ENCODE measurements at regions not wholly inside any gene's neighbourhood (a gene's known extent, or its start where the extent isn't known, plus 50 kb on each side); places are given as distances from the start of the nearest gene placed in this dataset.

DNA sequence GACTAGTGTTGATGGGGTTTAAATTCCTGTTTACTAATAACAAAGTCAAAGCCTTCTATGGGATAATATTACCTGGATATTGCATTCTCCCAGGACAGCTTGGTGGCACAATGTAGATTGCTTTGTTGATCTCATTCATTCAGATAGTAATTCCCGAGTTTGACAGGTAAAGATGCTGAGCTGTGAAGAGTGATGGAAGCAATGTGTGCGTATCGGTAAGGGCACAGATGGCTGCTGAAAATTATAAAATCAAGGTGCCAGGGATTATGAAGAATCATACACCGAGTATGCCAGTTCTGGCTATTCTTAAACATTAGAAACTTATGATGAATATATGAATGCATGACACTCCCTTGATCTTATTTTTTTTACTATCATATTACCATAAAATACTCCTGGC is 100.6 kb upstream of the CNTNAP4 start:
- TF ChIP-seq, protein P1, sequence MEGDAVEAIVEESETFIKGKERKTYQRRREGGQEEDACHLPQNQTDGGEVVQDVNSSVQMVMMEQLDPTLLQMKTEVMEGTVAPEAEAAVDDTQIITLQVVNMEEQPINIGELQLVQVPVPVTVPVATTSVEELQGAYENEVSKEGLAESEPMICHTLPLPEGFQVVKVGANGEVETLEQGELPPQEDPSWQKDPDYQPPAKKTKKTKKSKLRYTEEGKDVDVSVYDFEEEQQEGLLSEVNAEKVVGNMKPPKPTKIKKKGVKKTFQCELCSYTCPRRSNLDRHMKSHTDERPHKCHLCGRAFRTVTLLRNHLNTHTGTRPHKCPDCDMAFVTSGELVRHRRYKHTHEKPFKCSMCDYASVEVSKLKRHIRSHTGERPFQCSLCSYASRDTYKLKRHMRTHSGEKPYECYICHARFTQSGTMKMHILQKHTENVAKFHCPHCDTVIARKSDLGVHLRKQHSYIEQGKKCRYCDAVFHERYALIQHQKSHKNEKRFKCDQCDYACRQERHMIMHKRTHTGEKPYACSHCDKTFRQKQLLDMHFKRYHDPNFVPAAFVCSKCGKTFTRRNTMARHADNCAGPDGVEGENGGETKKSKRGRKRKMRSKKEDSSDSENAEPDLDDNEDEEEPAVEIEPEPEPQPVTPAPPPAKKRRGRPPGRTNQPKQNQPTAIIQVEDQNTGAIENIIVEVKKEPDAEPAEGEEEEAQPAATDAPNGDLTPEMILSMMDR (conservative IDR thresholded peaks at IDR 0.05) = no peak
- no peak overlapping the region for H3K27ac ChIP-seq (ENCODE audit: low read depth, low read length)
- no peak for DNase-seq
- no peaks in the 10 kb centered on the region for H3K36me3 ChIP-seq (ENCODE audit: control insufficient read depth, insufficient read depth, low read length)
- H3K9ac ChIP-seq (ENCODE audit: extremely low read depth, low read length, poor library complexity, severe bottlenecking) = no peak overlapping the region
- H3K9me3 ChIP-seq (ENCODE audit: control insufficient read depth, low read length) = peaks cover 7% of the 10 kb centered on the region
- Mint-ChIP-seq H3K4me1 (no peaks in the 10 kb centered on the region), H3K9me3 (peaks cover 12% of the 10 kb centered on the region), H3K4me3 (no peak overlapping the region), H3K36me3 (ENCODE audit: low read depth) (no peaks in the 10 kb centered on the region), H3K27ac (no peak overlapping the region), H3K27me3 (ENCODE audit: insufficient read depth) (no peaks in the 10 kb centered on the region)
- no peak overlapping the region for H3K4me3 ChIP-seq (ENCODE audit: low read length)
- H3K4me1 ChIP-seq (ENCODE audit: control insufficient read depth, insufficient read depth, low read length) = no peaks in the 10 kb centered on the region
- WGBS, 2 experiments (ENCODE audit: insufficient coverage in 1 of 2, insufficient read length in 1 of 2) = 85 to 95% methylated on average over 3 to 4 of the region's 4 CpGs
- no peaks in the 10 kb centered on the region for H3K27me3 ChIP-seq (ENCODE audit: control insufficient read depth, insufficient read depth, low read length, poor library complexity, severe bottlenecking)

DNA sequence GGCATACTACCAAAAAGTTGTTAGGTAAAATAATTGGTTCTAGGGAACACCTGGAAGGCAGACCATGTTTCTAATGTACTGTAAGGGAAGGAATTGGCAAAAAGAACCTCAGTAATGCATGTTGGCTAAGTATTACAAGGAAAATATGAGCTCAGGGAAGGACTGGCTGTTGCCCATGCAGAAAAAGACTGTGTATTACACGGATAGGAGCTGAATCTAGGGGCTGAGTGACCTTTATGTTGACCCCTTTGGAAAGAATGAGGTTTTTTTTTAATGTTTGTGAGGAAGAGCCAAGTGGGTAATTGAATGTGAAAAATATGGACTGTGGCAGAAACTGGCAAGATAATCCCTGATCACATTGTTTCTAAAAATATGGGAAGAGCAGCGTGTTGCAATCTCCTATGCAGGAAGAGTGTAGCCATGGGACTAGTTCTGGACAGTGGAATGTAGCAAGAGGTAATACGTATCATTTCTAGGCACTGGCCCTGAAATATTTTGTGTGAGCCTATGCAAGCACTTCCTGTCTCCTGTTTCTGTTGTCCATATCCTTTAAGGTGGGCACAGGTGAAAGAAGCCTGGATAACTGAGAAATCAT is 95.1 kb upstream of the CNTNAP4 start:
- TF ChIP-seq, protein P1 (conservative IDR thresholded peaks at IDR 0.05) = no peak
- no peaks in the 10 kb centered on the region for H3K4me1 ChIP-seq (ENCODE audit: control insufficient read depth, insufficient read depth, low read length)
- no peak overlapping the region for H3K4me3 Mint-ChIP-seq
- H3K4me3 ChIP-seq (ENCODE audit: low read length) = no peak overlapping the region
- peaks cover 4% of the 10 kb centered on the region for H3K4me1 Mint-ChIP-seq
- H3K27ac Mint-ChIP-seq = no peak overlapping the region
- no peak overlapping the region for H3K27ac ChIP-seq (ENCODE audit: low read depth, low read length)
- no peaks in the 10 kb centered on the region for H3K27me3 ChIP-seq (ENCODE audit: control insufficient read depth, insufficient read depth, low read length, poor library complexity, severe bottlenecking)
- no peaks in the 10 kb centered on the region for H3K36me3 ChIP-seq (ENCODE audit: control insufficient read depth, insufficient read depth, low read length)
- no peaks in the 10 kb centered on the region for H3K36me3 Mint-ChIP-seq (ENCODE audit: low read depth)
- peaks cover 11% of the 10 kb centered on the region for H3K9me3 Mint-ChIP-seq
- no peak for DNase-seq
- H3K27me3 Mint-ChIP-seq (ENCODE audit: insufficient read depth) = no peaks in the 10 kb centered on the region
- WGBS, 2 experiments (ENCODE audit: insufficient coverage in 1 of 2, insufficient read length in 1 of 2) = 84 to 89% methylated on average over 3 of the region's 3 CpGs
- H3K9ac ChIP-seq (ENCODE audit: extremely low read depth, low read length, poor library complexity, severe bottlenecking) = no peak overlapping the region
- H3K9me3 ChIP-seq (ENCODE audit: control insufficient read depth, low read length) = peaks cover 9% of the 10 kb centered on the region

DNA sequence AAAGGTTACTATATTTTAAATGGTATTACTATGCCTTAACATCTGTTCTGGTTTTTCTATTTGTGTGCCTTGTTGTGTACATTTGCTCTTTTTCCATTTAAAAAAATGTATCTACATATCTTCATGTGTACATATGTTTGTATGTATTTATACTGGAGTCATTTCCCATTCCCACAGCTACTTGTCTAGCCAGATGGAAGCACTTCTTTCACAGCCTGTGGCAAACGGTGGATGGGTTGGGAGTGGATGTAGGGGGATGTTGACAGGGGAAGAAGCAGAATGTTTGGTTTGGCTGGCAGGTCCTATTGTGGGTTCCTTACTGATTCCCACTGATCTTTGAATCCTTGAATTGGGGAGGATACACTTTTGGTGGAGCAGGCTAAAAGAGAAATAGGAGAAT is 93.6 kb upstream of the CNTNAP4 start:
- no peaks in the 10 kb centered on the region for H3K4me1 ChIP-seq (ENCODE audit: control insufficient read depth, insufficient read depth, low read length)
- Mint-ChIP-seq H3K27ac (no peak overlapping the region), H3K4me3 (no peak overlapping the region), H3K27me3 (ENCODE audit: insufficient read depth) (peaks cover 1% of the 10 kb centered on the region), H3K4me1 (peaks cover 4% of the 10 kb centered on the region), H3K9me3 (peaks cover 19% of the 10 kb centered on the region), H3K36me3 (ENCODE audit: low read depth) (no peaks in the 10 kb centered on the region)
- DNase-seq = no peak
- TF ChIP-seq, protein P1 (conservative IDR thresholded peaks at IDR 0.05) = no peak
- 80% methylated on average over 1 of the region's 1 CpG; no CpG with 5 or more reads in 1 of the 2 experiments for WGBS, 2 experiments (ENCODE audit: insufficient coverage in 1 of 2, insufficient read length in 1 of 2)
- no peaks in the 10 kb centered on the region for H3K36me3 ChIP-seq (ENCODE audit: control insufficient read depth, insufficient read depth, low read length)
- H3K9ac ChIP-seq (ENCODE audit: extremely low read depth, low read length, poor library complexity, severe bottlenecking) = no peak overlapping the region
- no peaks in the 10 kb centered on the region for H3K27me3 ChIP-seq (ENCODE audit: control insufficient read depth, insufficient read depth, low read length, poor library complexity, severe bottlenecking)
- H3K4me3 ChIP-seq (ENCODE audit: low read length) = no peak overlapping the region
- H3K27ac ChIP-seq (ENCODE audit: low read depth, low read length) = no peak overlapping the region
- H3K9me3 ChIP-seq (ENCODE audit: control insufficient read depth, low read length) = peaks cover 15% of the 10 kb centered on the region
